Loucy (cell line): ENCODE measurements at regions not wholly inside any gene's neighbourhood (a gene's known extent, or its start where the extent isn't known, plus 50 kb on each side); places are given as distances from the start of the nearest gene placed in this dataset.

ENCODE experiments used
- CTCF ChIP-seq: fragments of 200-600 bp; sonication (generic); conservative IDR thresholded peaks from 2 replicates; pipeline ENCODE4 v1.5.1; 2014; ENCODE audit warnings: mild to moderate bottlenecking, antibody characterized with exemption, low read length
- EZH2phosphoT487 ChIP-seq: fragments of 200-600 bp; IDR thresholded peaks from 2 replicates; pipeline ENCODE4 v1.6.1; 2018; ENCODE audit warnings: antibody characterized with exemption, mild to moderate bottlenecking, moderate library complexity, borderline replicate concordance

GRCh38 chr2:123195957-123196356 lies 829.1 kb upstream of the CNTNAP5 start:
- TF ChIP-seq CTCF: no peak
- TF ChIP-seq EZH2phosphoT487: no peak
